Vagina (tissue), 2 donors: ENCODE measurements at regions not wholly inside any gene's neighbourhood (a gene's known extent, or its start where the extent isn't known, plus 50 kb on each side); places are given as distances from the start of the nearest gene placed in this dataset.

Source experiments
- POLR2AphosphoS5 ChIP-seq, 2 donors: sonication (generic); formaldehyde crosslinking; IDR thresholded peaks; one replicate each; pipeline ENCODE4 v1.9.0; 2017; ENCODE audit warnings: antibody characterized with exemption in 2 of 2, mild to moderate bottlenecking in 2 of 2, low read depth in 1 of 2; ENCODE audit not compliant: insufficient read depth in 1 of 2
- TF ChIP-seq, protein P1 (sequence below), 3 experiments: fragments of 450-650 bp in 2 of 3; fragments of 200-600 bp in 1 of 3; sonication (generic) in 1 of 3; IDR thresholded peaks; one replicate each; pipeline ENCODE4 v1.5.1; 2017 to 2019; ENCODE audit warnings: antibody characterized with exemption in 3 of 3, mild to moderate bottlenecking in 2 of 3, moderate library complexity in 2 of 3

DNA sequence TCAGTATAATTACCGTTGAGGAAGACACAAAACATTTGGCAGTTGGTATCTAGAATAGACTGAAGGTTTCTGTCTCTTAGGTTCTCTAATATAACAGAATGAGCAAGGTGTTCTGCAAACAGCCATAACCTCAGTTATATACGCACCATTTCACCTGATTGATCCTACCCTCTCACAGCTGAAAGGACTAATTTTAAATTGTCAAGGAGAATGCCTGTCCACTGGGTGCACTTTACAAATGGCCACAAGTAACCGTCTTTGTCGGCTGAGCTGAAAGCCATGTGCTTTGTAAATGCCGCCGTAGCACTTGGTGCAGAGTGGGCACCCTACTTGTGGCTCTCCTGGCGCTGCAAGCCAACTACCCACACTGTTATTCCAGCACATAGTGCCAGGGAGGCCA is 466.3 kb downstream of the AACS start:
- TF ChIP-seq POLR2AphosphoS5 (IDR thresholded peaks at IDR 0.05; ENCODE audit: insufficient read depth in 1 of 2, low read depth in 1 of 2): no peak
- TF ChIP-seq, protein P1, sequence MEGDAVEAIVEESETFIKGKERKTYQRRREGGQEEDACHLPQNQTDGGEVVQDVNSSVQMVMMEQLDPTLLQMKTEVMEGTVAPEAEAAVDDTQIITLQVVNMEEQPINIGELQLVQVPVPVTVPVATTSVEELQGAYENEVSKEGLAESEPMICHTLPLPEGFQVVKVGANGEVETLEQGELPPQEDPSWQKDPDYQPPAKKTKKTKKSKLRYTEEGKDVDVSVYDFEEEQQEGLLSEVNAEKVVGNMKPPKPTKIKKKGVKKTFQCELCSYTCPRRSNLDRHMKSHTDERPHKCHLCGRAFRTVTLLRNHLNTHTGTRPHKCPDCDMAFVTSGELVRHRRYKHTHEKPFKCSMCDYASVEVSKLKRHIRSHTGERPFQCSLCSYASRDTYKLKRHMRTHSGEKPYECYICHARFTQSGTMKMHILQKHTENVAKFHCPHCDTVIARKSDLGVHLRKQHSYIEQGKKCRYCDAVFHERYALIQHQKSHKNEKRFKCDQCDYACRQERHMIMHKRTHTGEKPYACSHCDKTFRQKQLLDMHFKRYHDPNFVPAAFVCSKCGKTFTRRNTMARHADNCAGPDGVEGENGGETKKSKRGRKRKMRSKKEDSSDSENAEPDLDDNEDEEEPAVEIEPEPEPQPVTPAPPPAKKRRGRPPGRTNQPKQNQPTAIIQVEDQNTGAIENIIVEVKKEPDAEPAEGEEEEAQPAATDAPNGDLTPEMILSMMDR (IDR thresholded peaks at IDR 0.05): no peak
